ENCODE measurements at regions not wholly inside any gene's neighbourhood (a gene's known extent, or its start where the extent isn't known, plus 50 kb on each side); places are given as distances from the start of the nearest gene placed in this dataset.
"Not testable (repeated sequence)": the region's sequence is repeated elsewhere in the genome, so short reads cannot be mapped to it uniquely, and the experiment has no call there.

- Mint-ChIP-seq H3K27ac (no peak overlapping the region), H3K4me3 (no peak overlapping the region), H3K27me3 (no peaks in the 10 kb centered on the region), H3K9me3 (no peaks in the 10 kb centered on the region), H3K4me1 (ENCODE audit: low read depth in 2 of 2) (peaks cover 6 to 18% of the 10 kb centered on the region in 2 donors), H3K36me3 (ENCODE audit: insufficient read depth) (peaks cover 8% of the 10 kb centered on the region)
- ATAC-seq (replicated peaks) (no peak), DNase-seq (no peak)
Observed at GRCh38 chr6:26267083-26267589, 97.9 kb upstream of the BTN3A2 start.

DNA sequence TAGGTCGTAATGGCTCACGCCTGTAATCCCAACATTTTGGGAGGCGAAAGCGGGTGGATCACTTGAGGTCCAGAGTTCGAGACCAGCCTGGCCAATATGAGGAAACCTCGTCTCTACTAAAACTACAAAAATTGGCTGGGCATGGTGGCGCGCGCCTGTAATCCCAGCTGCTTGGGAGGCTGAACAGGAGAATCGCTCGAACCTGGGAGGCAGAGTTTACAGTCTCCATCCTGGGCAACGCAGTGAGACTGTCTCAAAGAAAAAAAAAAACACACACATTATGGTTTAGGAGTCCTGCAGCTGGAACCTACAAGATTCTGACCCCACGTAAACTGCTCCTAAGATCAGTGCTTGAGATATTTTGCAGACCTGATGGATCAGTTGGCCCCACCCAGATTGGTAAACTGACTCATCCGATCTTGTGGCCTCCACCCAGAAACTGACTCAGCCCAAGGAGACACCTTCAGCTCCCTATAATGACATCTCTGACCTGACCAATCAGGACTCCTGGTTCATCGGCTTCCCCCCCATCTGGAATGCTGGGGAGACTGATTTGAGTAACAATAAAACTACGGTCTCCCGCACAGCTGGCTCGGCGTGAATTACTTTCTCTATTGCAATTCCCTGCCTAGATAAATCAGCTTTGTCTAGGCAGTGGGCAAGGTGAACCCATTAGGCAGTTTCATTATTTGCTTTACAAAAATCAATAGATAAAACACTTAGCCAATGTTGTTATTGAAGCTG, 96.2 kb upstream of the BTN3A2 start:
- H3K9me3 Mint-ChIP-seq, result no peaks in the 10 kb centered on the region
- H3K27me3 Mint-ChIP-seq, result no peaks in the 10 kb centered on the region
- ATAC-seq (replicated peaks) (no peak), DNase-seq (no peak)
- H3K4me3 Mint-ChIP-seq, result peak overlapping the region in 1 of 2 donors; percentile 34
- H3K36me3 Mint-ChIP-seq (ENCODE audit: insufficient read depth), result peaks cover 8% of the 10 kb centered on the region
- no peak overlapping the region for H3K27ac Mint-ChIP-seq
- peaks cover 6 to 19% of the 10 kb centered on the region in 2 donors for H3K4me1 Mint-ChIP-seq (ENCODE audit: low read depth in 2 of 2)

GRCh38 chr6:26269531-26270485, 95.2 kb upstream of the BTN3A2 start:
- DNase-seq (no peak), ATAC-seq (replicated peaks) (no peak)
- Mint-ChIP-seq H3K27ac (peak overlapping the region in 1 of 2 donors; percentile 35), H3K27me3 (no peaks in the 10 kb centered on the region), H3K9me3 (no peaks in the 10 kb centered on the region), H3K4me1 (ENCODE audit: low read depth in 2 of 2) (peaks cover 6 to 19% of the 10 kb centered on the region in 2 donors), H3K36me3 (ENCODE audit: insufficient read depth) (peaks cover 8% of the 10 kb centered on the region), H3K4me3 (no peak overlapping the region)

DNA sequence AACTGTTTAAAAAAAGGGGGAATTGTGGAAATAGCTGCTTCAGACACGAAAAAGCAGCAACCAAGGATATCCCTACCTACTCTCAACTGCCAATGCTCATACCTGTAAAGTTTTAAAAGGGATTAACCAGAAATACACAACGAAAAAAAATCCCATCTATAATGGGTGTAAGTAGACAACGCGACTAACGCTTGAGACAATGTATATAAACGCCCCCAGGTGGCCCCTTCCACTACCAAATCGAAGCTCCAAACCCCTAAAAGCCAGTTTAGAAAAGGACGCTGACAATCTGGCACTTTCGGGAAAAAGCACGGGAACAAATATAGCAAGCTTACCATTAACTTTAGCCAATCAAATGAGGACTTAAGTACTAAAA, 94.5 kb upstream of the BTN3A2 start:
- Mint-ChIP-seq H3K4me1 (ENCODE audit: low read depth in 2 of 2) (peaks cover 6 to 19% of the 10 kb centered on the region in 2 donors), H3K27ac (peak overlapping the region in 1 of 2 donors; percentile 35), H3K36me3 (ENCODE audit: insufficient read depth) (peaks cover 8% of the 10 kb centered on the region), H3K27me3 (no peaks in the 10 kb centered on the region), H3K9me3 (no peaks in the 10 kb centered on the region), H3K4me3 (no peak overlapping the region)
- DNase-seq, result no peak
- no peak for ATAC-seq (replicated peaks)

DNA sequence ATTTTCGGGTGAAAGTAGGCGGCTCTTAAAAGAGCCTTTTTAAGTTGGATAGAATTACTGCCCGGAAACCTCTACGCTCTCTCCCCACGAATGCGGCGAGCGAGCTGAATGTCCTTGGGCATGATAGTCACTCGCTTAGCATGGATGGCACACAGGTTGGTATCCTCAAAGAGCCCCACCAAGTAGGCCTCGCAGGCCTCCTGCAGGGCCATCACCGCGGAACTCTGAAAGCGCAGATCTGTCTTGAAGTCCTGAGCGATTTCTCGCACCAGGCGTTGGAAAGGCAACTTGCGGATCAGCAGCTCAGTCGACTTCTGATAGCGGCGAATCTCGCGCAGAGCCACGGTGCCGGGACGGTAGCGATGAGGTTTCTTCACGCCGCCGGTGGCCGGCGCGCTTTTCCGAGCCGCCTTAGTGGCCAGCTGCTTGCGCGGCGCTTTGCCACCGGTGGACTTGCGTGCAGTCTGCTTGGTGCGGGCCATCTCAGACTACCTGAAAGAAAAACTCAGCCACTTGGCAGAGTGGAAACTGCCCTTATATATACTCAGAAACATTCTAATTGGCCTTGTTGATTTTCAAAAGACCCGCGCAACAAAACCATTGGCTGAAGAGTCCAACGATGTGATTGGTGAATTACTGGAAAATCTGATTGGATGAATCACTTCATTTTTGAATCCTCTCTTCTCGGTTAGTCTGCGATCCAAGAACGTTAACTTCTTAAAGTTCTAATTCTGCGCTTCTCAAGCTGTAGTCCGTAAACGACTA, 93.9 kb upstream of the BTN3A2 start:
- ATAC-seq (replicated peaks) (peak; percentile 18), DNase-seq (peak; percentile 85 to 90 (median 89))
- peak overlapping the region in 1 of 2 donors; percentile 35 for H3K27ac Mint-ChIP-seq
- H3K4me1 Mint-ChIP-seq (ENCODE audit: low read depth in 2 of 2), result peaks cover 6 to 19% of the 10 kb centered on the region in 2 donors
- no peaks in the 10 kb centered on the region for H3K27me3 Mint-ChIP-seq
- H3K4me3 Mint-ChIP-seq, result no peak overlapping the region
- H3K9me3 Mint-ChIP-seq, result no peaks in the 10 kb centered on the region
- H3K36me3 Mint-ChIP-seq (ENCODE audit: insufficient read depth), result peaks cover 8% of the 10 kb centered on the region

DNA sequence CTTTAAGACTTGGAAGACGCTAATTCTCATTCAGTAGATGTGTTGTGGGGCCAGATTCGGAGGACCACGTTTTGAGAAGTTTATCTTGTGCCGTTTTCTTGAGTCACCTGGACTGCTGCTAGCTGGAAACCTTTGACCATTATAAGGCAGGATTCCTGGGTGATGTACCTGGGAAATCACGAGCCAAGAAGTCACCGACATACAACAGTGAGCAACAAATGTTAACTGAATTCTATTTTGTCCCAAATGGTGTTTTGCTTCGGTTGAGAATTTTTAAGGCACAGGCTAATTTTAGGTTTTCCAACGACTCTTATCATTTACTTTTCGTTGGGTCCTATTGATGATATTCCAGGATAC, 93.4 kb upstream of the BTN3A2 start:
- Mint-ChIP-seq H3K4me3 (no peak overlapping the region), H3K4me1 (ENCODE audit: low read depth in 2 of 2) (peaks cover 6 to 19% of the 10 kb centered on the region in 2 donors), H3K27ac (no peak overlapping the region), H3K27me3 (no peaks in the 10 kb centered on the region), H3K9me3 (no peaks in the 10 kb centered on the region), H3K36me3 (ENCODE audit: insufficient read depth) (peaks cover 8% of the 10 kb centered on the region)
- ATAC-seq (replicated peaks) (no peak), DNase-seq (no peak)

- peak; percentile 27 to 59 (median 33) for DNase-seq
- H3K27ac Mint-ChIP-seq, result no peak overlapping the region
- peaks cover 8% of the 10 kb centered on the region for H3K36me3 Mint-ChIP-seq (ENCODE audit: insufficient read depth)
- H3K9me3 Mint-ChIP-seq, result no peaks in the 10 kb centered on the region
- no peak overlapping the region for H3K4me3 Mint-ChIP-seq
- H3K27me3 Mint-ChIP-seq, result no peaks in the 10 kb centered on the region
- peaks cover 6 to 19% of the 10 kb centered on the region in 2 donors for H3K4me1 Mint-ChIP-seq (ENCODE audit: low read depth in 2 of 2)
- ATAC-seq (replicated peaks), result peak; percentile 8
Observed at GRCh38 chr6:26272171-26272637, 92.8 kb upstream of the BTN3A2 start.

- Mint-ChIP-seq H3K9me3 (no peaks in the 10 kb centered on the region), H3K27ac (no peak overlapping the region), H3K4me3 (no peak overlapping the region), H3K27me3 (no peaks in the 10 kb centered on the region), H3K36me3 (ENCODE audit: insufficient read depth) (peaks cover 8% of the 10 kb centered on the region), H3K4me1 (ENCODE audit: low read depth in 2 of 2) (peaks cover 6 to 19% of the 10 kb centered on the region in 2 donors)
- peak; percentile 31 to 45 (median 39) for DNase-seq
- ATAC-seq (replicated peaks), result peak; percentile 28
Observed at GRCh38 chr6:26273673-26274588, 91.1 kb upstream of the BTN3A2 start.

DNA sequence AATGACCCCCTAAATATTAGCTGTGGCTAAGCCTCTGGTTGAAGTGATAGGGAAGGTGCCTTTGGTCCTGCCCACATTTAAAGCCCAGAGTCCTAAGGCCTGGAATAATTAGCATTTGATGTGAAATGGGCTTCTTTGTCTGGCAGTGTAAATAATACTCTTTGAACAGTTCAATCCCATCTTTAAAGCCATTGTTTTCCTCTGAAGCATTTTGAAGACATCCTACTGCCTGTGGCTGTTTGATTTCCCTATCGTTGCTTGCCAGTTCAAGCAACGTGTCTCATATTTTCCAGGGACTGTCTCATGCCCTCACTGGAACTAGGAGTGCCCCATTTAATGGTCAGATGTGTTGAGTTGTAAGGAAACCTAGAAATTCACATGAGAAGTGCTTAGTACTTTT, 89.3 kb upstream of the BTN3A2 start:
- DNase-seq (no peak), ATAC-seq (replicated peaks) (no peak)
- Mint-ChIP-seq H3K4me3 (no peak overlapping the region), H3K9me3 (no peaks in the 10 kb centered on the region), H3K27ac (no peak overlapping the region), H3K27me3 (no peaks in the 10 kb centered on the region), H3K36me3 (ENCODE audit: insufficient read depth) (peaks cover 8% of the 10 kb centered on the region), H3K4me1 (ENCODE audit: low read depth in 2 of 2) (peaks cover 6 to 15% of the 10 kb centered on the region in 2 donors)

DNA sequence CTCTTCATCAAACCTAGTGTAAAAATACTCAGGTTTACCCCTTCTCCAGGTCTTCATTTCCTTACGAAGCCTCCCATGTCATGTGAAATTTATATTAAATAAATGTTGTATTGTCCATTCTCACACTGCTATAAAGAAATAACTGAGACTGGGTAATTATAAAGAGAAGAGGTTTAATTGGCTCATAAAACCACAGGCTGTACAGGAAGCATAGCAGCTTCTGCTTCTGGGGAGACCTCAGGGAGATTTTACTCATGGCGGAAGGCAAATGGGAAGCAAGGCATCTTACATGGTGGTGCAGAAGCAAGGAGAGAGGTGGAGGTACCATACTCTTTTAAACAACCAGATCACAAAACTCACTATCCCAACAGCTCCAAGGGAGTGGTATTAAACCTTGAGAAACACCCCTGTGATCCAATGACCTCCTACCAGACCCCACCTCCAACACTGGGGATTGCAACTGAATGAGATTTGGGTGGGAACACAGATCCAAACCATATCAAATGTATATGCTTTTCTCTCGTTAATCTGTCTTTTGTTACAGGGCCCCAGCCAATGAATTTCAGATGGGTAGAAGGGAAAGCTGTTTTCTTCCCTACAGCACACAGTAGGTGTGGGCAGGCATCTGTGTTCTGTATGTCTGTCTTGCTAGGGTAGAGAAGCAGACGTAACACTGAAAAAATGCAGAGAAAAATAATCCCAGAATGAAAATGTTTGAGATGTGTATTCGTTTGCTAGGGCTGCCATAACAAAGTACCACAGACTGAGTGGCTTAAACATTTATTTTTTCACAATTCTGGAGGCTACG, 88.0 kb upstream of the BTN3A2 start:
- Mint-ChIP-seq H3K27ac (no peak overlapping the region), H3K4me3 (no peak overlapping the region), H3K27me3 (no peaks in the 10 kb centered on the region), H3K4me1 (ENCODE audit: low read depth in 2 of 2) (peaks cover 0 to 3% of the 10 kb centered on the region in 2 donors), H3K36me3 (ENCODE audit: insufficient read depth) (no peaks in the 10 kb centered on the region), H3K9me3 (no peaks in the 10 kb centered on the region)
- no peak for DNase-seq
- no peak for ATAC-seq (replicated peaks)

GRCh38 chr6:26278536-26278935, 86.5 kb upstream of the BTN3A2 start:
- no peaks in the 10 kb centered on the region for H3K9me3 Mint-ChIP-seq
- peaks cover 0 to 10% of the 10 kb centered on the region in 2 donors for H3K4me1 Mint-ChIP-seq (ENCODE audit: low read depth in 2 of 2)
- ATAC-seq (replicated peaks), result no peak
- H3K27me3 Mint-ChIP-seq, result no peaks in the 10 kb centered on the region
- no peak overlapping the region for H3K27ac Mint-ChIP-seq
- DNase-seq, result no peak
- H3K36me3 Mint-ChIP-seq (ENCODE audit: insufficient read depth), result no peaks in the 10 kb centered on the region
- no peak overlapping the region for H3K4me3 Mint-ChIP-seq

DNA sequence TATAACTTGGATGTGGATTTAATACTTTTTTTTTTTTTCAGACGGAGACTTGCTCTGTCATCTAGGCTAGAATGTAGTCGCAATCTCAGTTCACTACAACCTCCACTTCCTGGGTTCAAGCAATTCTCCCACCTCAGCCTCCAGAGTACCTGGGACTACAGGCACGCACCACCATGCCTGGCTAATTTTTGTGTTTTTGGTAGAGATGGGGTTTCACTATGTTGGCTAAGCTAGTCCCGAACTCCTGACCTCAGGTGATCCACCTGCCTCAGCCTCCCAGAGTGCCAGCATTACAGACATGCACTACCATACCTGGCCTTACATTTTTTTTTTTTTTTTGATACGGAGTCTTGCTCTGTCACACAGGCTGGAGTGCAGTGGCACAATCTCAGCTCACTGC, 85.6 kb upstream of the BTN3A2 start:
- not testable (repeated sequence) for DNase-seq; H3K27me3 Mint-ChIP-seq; H3K36me3 Mint-ChIP-seq (ENCODE audit: insufficient read depth); ATAC-seq (replicated peaks); H3K4me3 Mint-ChIP-seq; H3K27ac Mint-ChIP-seq; H3K9me3 Mint-ChIP-seq
- peaks cover 0 to 11% of the 10 kb centered on the region in 2 donors for H3K4me1 Mint-ChIP-seq (ENCODE audit: low read depth in 2 of 2)

Data from effector memory CD8-positive, alpha-beta T cell (primary cell).